NCI-H1048 (cell line): ENCODE measurements at regions not wholly inside any gene's neighbourhood (a gene's known extent, or its start where the extent isn't known, plus 50 kb on each side); places are given as distances from the start of the nearest gene placed in this dataset.

Experiments used
- DNase-seq: peaks from one replicate; lab custom pipeline; 2025; lab: John Stamatoyannopoulos, UW

- DNase-seq = no peak
Observed at GRCh38 chr15:95498961-95499360, 831.5 kb upstream of the NR2F2 start.

- no peak for DNase-seq
Observed at GRCh38 chr15:95499397-95499796, 831.1 kb upstream of the NR2F2 start.

GRCh38 chr15:95501865-95502264, 828.6 kb upstream of the NR2F2 start:
- DNase-seq = no peak

DNA sequence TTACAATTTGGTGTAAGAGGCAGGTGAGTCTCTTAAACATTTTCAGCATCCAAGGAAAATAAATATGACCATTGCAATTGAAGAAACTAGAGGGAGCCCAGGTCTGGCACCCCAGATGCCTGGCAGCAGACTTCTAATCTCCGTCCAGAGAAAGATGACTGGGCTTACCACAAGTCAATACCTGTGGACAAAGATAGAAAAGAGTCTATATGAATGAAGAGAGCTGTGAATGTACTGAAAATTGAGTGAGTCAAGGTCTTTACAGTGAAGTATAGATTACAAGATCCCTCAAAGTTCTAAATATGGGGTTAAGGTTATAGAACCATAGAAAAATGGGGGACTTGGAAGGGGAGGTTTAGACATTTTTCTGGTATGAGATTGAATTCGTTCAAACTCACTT, 827.4 kb upstream of the NR2F2 start:
- DNase-seq = no peak

GRCh38 chr15:95503640-95504225, 826.8 kb upstream of the NR2F2 start:
- DNase-seq = no peak

DNA sequence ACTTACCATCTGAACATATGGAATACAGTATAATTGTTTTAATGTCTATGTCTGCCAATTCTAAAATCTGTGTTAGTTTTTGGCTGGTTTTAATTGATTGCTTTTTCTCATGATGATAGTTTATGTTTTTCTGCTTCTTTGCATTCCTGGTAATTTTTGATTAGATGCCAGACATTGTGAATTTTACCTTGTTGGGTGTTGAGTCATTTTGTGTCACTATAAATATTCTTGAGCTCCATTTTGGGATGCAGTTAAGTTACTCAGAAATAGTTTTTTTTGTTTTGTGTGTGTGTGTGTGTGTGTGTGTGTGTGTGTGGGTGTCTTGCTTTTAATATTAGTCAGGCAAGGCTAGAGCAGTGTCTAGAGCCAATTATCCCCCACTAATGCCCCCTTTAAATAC, 818.8 kb upstream of the NR2F2 start:
- no peak for DNase-seq

DNA sequence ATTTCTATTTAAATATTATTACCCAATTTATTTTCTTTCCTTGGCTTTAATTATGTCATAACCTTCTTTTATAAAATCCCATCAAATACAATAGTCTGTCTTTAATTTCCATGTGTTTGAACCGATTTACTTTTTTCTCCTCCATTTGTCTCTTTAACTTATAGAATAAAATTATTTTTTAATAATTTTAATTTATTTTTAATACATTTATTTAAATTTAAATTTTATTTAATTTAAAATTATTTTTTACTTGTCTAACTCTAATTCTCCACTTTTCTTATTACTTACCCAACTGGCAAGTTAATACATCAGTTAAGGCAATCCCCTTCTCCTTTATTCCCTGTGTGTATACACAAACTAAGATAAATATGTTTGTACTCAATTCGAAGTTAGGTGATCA, 817.6 kb upstream of the NR2F2 start:
- no peak for DNase-seq

GRCh38 chr15:95519887-95520286, 810.6 kb upstream of the NR2F2 start:
- DNase-seq = no peak

DNA sequence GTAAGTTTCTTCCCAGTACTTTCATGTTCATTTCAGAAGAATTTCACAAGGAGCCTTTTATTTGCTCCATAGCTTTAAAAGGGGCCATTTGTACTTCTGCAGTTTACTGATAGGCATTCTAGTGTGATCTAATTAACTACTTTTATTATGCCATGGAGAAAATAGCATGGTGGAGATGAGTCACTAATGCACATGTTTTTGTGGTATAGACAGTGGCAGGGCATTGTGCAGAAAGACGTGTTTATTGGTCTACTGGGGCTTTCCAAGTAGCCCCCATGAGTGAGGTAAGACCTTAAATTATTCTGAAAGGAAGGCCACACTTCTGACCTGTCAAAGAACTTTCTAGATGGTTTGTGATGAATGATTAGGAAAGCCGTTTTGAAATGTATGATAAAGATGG, 810.0 kb upstream of the NR2F2 start:
- DNase-seq = no peak

GRCh38 chr15:95520922-95521321, 809.6 kb upstream of the NR2F2 start:
- DNase-seq = no peak

- no peak for DNase-seq
Observed at GRCh38 chr15:95522533-95522932, 808.0 kb upstream of the NR2F2 start.

DNA sequence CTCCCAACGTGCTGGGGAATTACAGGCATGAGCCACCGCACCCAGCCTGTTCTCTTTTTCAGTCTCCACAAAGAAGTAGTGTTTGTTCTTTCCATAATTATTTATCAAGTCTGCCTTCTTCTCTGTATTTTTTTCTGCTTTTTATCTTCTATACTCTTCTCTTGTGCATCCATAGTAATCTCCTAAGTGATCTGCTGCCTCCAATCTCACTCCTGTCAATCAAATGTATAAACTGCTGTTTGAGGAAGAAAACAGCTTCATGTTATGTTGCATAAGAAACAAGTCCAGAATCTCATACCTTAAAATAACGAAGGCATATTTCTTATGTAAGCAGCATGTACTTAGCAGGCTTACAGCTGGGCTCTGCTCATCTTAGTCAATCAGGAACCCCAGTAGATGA, 801.6 kb upstream of the NR2F2 start:
- DNase-seq = no peak

DNA sequence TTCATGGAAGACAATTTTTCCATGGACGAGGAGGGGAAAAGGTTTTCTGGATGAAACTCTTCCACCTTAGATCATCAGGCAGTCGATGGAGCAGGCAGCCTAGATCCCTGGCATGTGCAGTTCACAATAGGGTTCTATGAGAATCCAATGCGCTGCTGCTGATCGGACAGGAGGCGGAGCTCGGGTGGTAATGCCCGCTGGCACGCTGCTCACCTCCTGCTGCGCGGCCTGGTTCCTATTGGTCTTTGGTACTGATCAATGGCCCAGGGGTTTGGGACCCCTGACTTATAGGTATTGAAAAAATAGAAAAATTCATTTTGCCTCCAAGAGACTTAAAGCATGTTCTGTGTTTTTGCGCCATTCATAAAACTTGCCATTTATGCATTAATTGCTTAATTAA, 793.9 kb upstream of the NR2F2 start:
- no peak for DNase-seq

DNA sequence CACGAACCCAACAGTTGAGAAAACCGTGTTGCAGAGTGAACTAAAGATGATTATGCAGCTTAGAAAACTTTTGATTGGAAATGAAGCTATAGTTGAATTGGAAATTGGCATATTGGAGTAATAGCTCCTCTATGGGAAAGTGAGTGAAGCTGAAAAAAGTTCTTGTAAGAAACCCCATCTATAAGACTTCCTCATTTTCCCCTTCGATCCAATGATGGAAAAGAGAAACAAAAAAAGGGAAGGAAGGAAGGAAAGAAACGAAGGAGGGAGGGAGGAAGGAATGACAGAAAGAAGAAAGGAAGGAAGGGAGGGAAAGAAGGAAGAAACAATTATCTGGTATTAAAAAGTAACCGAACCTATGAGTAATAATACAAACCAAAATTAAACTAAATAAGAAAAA, 791.8 kb upstream of the NR2F2 start:
- DNase-seq = no peak

DNA sequence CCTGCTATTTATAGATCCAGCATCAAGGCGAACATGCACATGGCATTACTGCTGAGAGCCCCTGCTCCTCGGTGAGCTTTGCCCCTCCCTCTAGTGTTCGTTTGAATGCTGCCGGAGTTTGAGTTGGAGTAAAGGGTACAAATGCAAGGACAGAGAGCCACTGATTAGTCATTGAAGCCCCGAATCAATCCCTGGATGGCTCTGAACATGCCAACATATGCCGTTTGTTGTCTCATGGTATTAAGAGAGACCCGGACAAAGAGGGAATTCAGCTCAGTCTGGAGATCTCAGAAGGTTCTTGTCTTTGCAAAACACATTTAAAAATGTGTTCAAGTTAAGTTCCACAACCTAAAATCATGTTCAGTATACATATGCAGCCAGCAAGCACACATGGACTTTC, 789.2 kb upstream of the NR2F2 start:
- no peak for DNase-seq

- DNase-seq = no peak
Observed at GRCh38 chr15:95549168-95549738, 781.2 kb upstream of the NR2F2 start.

DNA sequence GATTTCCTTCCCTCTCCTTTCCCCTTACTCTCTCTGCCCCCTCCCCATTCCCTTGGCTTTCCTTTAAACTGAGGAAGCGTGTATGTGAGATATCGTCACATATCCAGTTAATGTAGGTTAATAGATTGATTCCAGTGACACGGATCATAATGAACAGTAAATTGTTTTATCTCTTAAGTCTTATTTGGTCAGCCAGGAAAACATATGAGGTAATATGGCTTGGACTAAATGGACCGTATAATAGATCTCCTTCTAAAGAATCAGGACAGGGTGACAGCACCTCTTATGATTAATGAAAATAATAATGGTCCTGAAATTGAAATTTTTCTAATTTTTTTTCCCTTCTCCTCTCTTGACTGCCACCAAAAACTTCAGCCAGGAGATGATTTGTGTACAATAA, 779.8 kb upstream of the NR2F2 start:
- DNase-seq = no peak

DNA sequence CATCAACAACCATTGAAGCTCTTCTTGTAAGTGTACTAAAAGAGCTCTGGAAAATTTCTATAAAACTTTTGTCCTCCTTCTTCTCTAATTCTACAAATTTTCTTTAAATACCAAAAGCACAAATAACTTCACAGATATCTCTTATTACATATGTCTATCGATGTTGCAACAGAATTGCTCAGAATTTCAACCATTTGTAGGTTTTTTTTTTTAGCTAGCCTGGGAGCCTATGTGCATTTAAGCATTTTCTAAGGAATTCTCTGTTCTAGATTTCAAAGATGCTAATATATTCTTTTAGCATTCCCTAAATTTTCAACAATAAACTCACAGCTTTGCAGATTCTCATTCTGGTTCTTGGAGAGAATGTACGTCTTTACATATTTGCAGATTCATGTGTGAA, 774.3 kb upstream of the NR2F2 start:
- no peak for DNase-seq

DNA sequence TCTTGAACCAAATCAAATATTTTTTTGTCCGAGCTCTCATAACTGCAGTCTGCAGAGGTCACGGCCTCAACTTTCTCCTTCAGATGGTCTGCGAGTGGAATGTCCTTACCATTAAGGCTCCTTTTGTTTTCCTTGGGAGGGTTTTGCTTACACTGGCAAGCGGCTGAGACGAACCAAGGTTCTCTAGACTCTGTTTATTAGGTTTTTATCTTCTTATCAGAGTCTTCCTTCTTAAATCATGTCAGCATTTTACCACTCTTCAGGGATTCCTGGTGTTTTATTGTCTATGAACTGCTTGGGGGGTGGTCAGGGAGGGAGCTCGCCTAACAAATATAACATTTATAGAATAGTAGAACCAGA, 773.7 kb upstream of the NR2F2 start:
- DNase-seq = no peak

DNA sequence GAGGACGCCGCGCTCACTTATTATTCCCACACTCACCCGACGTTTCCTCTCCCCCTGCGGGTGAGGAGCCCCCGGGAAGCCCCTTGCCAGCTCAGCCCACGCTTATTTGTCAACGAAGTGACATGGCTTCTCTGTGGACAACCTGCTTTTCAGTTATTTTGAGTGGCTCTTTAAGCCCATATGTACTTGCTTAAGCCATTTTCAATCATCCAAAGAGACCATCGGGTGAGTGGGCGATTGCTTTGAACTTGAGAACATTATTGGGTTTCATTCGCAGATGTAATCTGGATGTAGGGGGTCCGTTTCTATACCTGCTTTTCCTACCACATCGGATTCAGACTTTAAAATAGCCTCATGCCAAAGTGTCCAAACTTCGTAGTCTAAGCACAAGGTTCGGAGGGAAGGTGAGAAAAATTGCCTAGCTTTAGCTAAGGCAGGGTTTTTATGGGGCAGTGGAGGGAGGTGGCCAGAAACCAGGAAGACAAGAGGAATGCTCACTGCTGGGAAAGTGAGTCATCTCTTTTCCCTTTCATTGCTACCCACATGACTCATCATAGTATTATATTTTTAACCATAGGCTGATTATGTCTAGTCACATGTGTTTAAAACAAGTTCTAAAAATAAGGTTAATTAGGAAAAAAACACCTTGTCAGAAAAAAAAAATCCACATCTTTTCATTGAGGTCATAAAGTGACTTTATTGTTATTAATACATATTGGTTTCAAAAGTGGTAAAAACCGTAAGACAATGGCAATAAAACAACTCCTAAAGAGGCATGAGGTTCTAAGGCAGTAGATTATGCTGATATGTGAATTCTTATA, 773.1 kb upstream of the NR2F2 start:
- DNase-seq = no peak

DNA sequence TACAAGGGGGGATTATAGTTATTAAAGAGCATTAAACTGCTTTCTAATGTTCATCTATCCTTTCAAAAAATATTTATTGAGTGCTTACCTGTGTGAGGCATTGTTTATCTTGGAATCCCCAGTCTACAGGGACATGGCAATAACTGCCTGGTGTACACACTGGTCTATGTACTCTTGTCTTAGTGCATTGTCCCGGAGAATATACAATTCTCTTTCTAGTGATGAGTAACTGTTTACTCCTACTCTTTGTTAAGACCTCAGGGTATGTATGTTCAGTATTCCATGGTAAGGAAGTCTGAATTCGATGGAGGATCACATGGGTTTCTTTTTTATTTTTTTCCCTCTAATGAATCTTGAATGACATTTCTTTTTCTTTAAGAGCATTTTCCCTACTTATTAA, 772.4 kb upstream of the NR2F2 start:
- no peak for DNase-seq

GRCh38 chr15:95558916-95559315, 771.6 kb upstream of the NR2F2 start:
- no peak for DNase-seq

DNA sequence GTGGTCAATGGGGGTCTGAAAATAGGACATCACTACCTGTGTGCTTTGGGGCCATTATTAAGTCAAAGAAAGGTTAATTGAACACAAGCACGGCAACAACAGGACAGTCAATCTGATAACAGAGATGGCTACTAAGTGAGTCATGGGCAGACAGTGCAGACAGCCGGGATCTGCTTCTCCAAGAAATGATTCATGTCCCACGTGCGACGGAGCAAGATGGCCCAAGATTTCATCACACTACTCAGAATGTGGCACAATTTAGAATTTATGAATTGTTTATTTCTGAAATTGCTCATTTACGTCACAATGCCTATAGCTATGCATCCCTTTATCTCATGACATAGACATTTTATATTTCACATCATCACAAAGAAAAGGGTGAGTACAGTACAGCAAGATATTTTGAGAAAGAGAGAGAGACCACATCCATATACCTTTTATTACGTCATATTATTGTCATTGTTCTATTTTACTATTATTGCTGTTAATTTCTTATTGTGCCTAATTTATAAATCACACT, 770.6 kb upstream of the NR2F2 start:
- DNase-seq = no peak

DNA sequence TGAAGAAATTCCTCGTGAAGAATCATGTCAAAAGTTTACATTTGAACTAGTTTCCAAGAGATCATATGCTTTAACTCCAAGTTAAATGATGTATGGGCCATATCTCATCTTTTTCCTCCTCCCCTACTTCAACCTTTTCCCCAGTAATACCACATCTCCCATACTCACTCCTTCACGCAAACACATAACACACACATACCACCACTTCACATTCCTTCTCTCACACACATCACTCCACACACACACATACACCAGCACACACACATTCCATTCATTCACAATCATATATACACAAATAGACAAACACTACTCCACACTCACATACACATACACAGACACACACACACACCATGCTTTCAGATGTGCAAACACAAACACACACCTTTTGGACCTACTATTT, 769.0 kb upstream of the NR2F2 start:
- DNase-seq = no peak
